Activated CD8-positive, alpha-beta T cell treated with anti-CD3 and anti-CD28 coated beads for 36 hours (primary cell): ENCODE measurements at regions not wholly inside any gene's neighbourhood (a gene's known extent, or its start where the extent isn't known, plus 50 kb on each side); places are given as distances from the start of the nearest gene placed in this dataset.

Experiments used
- ATAC-seq: fragments of 200-7000 bp; cut with Tn5 transposase; one replicate; pipeline ENCODE4 v1.10.0; 2021; ENCODE audit warnings: mild to moderate bottlenecking, moderate library complexity
- CTCF ChIA-PET: fragments of 350-600 bp; sonication (Branson Sonifier 250); formaldehyde crosslinking; loops from one replicate; lab custom pipeline; 2021; ENCODE audit warnings: antibody characterized with exemption; lab: Charles Lee
- POLR2A ChIA-PET: fragments of 350-600 bp; sonication (Branson Sonifier 250); formaldehyde crosslinking; loops from one replicate; lab custom pipeline; 2021; ENCODE audit warnings: antibody characterized with exemption; lab: Charles Lee
- DNase-seq: peaks from one replicate; pipeline ENCODE4 v3.0.0-alpha.2; 2020
- H3K27ac Mint-ChIP-seq: one replicate; pipeline ENCODE4 v1.8.0; 2021; ENCODE audit warnings: mild to moderate bottlenecking, mixed read lengths
- H3K27me3 Mint-ChIP-seq: one replicate; pipeline ENCODE4 v1.8.0; 2021; ENCODE audit warnings: mixed read lengths
- H3K36me3 Mint-ChIP-seq: one replicate; pipeline ENCODE4 v1.8.0; 2021; ENCODE audit warnings: low read depth, mixed read lengths
- H3K4me1 Mint-ChIP-seq: one replicate; pipeline ENCODE4 v1.8.0; 2021; ENCODE audit warnings: low read depth, mixed read lengths
- H3K4me3 Mint-ChIP-seq: one replicate; pipeline ENCODE4 v1.8.0; 2021; ENCODE audit warnings: mild to moderate bottlenecking, moderate library complexity, mixed read lengths
- H3K9me3 Mint-ChIP-seq: one replicate; pipeline ENCODE4 v1.8.0; 2021; ENCODE audit warnings: mixed read lengths
- CTCF ChIP-seq: fragments of 200-600 bp; IDR thresholded peaks from one replicate; pipeline ENCODE4 v1.8.0; 2022; ENCODE audit warnings: antibody characterized with exemption, mild to moderate bottlenecking
- intact Hi-C: fragments of 100-400 bp; cut with micrococcal nuclease; formaldehyde crosslinking; loops from one replicate; pipeline ENCODE4 v1.10.0; 2022

- H3K27ac Mint-ChIP-seq: no peak overlapping the region
- no peak for DNase-seq
- intact Hi-C loops: loop anchor here (10.0 kb wide), 1 partner anchor 156 kb away; no protein-coding TSS in a partner anchor
Observed at GRCh38 chr6:105489216-105489530, 86.3 kb upstream of the PREP start.

GRCh38 chr6:105488516-105489215 lies 85.8 kb upstream of the PREP start:
- Mint-ChIP-seq H3K27me3 (peaks cover 7% of the 10 kb centered on the region), H3K36me3 (no peaks in the 10 kb centered on the region), H3K9me3 (no peaks in the 10 kb centered on the region), H3K4me1 (peaks cover 22% of the 10 kb centered on the region), H3K4me3 (no peak overlapping the region), H3K27ac (no peak overlapping the region)
- ChIA-PET CTCF (interaction anchor here (2.5 kb wide), 1 partner anchor 57 kb away, joined by 12 read pairs; no protein-coding TSS in a partner anchor), POLR2A (interaction anchor here (1.0 kb wide), 1 partner anchor 30 kb away, joined by 3 read pairs; no protein-coding TSS in a partner anchor)
- DNase-seq: no peak
- intact Hi-C loops: loop anchor here (10.0 kb wide), 1 partner anchor 156 kb away; no protein-coding TSS in a partner anchor
- ATAC-seq: no peak
- TF ChIP-seq CTCF: no peak

More at GRCh38 chr6:105489216-105489530, 86.3 kb upstream of the PREP start:
- ATAC-seq: no peak
- ChIA-PET CTCF (interaction anchor here (2.5 kb wide), 1 partner anchor 58 kb away, joined by 12 read pairs; no protein-coding TSS in a partner anchor), POLR2A (interaction anchor here (1.0 kb wide), 1 partner anchor 31 kb away, joined by 3 read pairs; no protein-coding TSS in a partner anchor)
- no peak for TF ChIP-seq CTCF
- no peak overlapping the region for H3K4me3 Mint-ChIP-seq
- no peaks in the 10 kb centered on the region for H3K9me3 Mint-ChIP-seq
- H3K27me3 Mint-ChIP-seq: peaks cover 7% of the 10 kb centered on the region
- no peaks in the 10 kb centered on the region for H3K36me3 Mint-ChIP-seq
- peaks cover 21% of the 10 kb centered on the region for H3K4me1 Mint-ChIP-seq

GRCh38 chr6:105487040-105487790 lies 84.3 kb upstream of the PREP start:
- peaks cover 19% of the 10 kb centered on the region for H3K4me1 Mint-ChIP-seq
- TF ChIP-seq CTCF: no peak
- ATAC-seq (no peak), DNase-seq (no peak)
- no peak overlapping the region for H3K27ac Mint-ChIP-seq
- POLR2A ChIA-PET: interaction anchor here (0.6 kb wide), 1 partner anchor 33 kb away, joined by 3 read pairs; no protein-coding TSS in a partner anchor
- CTCF ChIA-PET: interaction anchor here (2.5 kb wide), 1 partner anchor 56 kb away, joined by 12 read pairs; no protein-coding TSS in a partner anchor
- intact Hi-C loops: loop anchor here (10.0 kb wide), 1 partner anchor 158 kb away; no protein-coding TSS in a partner anchor
- no peaks in the 10 kb centered on the region for H3K36me3 Mint-ChIP-seq
- no peaks in the 10 kb centered on the region for H3K9me3 Mint-ChIP-seq
- no peak overlapping the region for H3K4me3 Mint-ChIP-seq
- H3K27me3 Mint-ChIP-seq: peaks cover 7% of the 10 kb centered on the region

- intact Hi-C loops: loop anchor here (10.0 kb wide), 1 partner anchor 159 kb away; no protein-coding TSS in a partner anchor
- H3K36me3 Mint-ChIP-seq: no peaks in the 10 kb centered on the region
- POLR2A ChIA-PET: no interaction called here
- peak overlapping the region; percentile 66 for H3K27ac Mint-ChIP-seq
- TF ChIP-seq CTCF: no peak
- DNase-seq (no peak), ATAC-seq (no peak)
- CTCF ChIA-PET: interaction anchor here (1.0 to 3.3 kb wide), 6 partner anchors 11 to 737 kb away, joined by 3 to 14 read pairs (median 4); no protein-coding TSS in a partner anchor
- H3K27me3 Mint-ChIP-seq: peaks cover 8% of the 10 kb centered on the region
- peaks cover 21% of the 10 kb centered on the region for H3K4me1 Mint-ChIP-seq
- H3K9me3 Mint-ChIP-seq: no peaks in the 10 kb centered on the region
- H3K4me3 Mint-ChIP-seq: peak overlapping the region; percentile 36
Observed at GRCh38 chr6:105485456-105485855, 82.6 kb upstream of the PREP start.
